SK-N-SH (cell line): ENCODE measurements at regions not wholly inside any gene's neighbourhood (a gene's known extent, or its start where the extent isn't known, plus 50 kb on each side); places are given as distances from the start of the nearest gene placed in this dataset.

Source experiments
- CTCF ChIA-PET: fragments of 300-600, 350-600 bp; formaldehyde crosslinking; extraction: SDS; loops from one replicate; lab custom pipeline; 2021; lab: Yijun Ruan, JAX
- POLR2A ChIA-PET: fragments of 350-600 bp; sonication (Branson Sonifier 250); formaldehyde crosslinking; extraction: SDS; loops from one replicate; lab custom pipeline; 2020; ENCODE audit warnings: antibody characterized with exemption, inconsistent platforms; lab: Yijun Ruan, JAX
- DNase-seq: peaks from one replicate; pipeline ENCODE4 v3.0.0; 2012
- H2AFZ ChIP-seq: fragments of 200-600 bp; sonication (generic); 2 replicates; pipeline ENCODE4 v1.8.1; 2016; ENCODE audit warnings: antibody characterized with exemption, mild to moderate bottlenecking, low read depth
- H3F3A ChIP-seq: fragments of 200-600 bp; sonication (generic); replicated peaks from 2 replicates; pipeline ENCODE3; 2016; ENCODE audit warnings: antibody characterized with exemption, mild to moderate bottlenecking; ENCODE audit not compliant: insufficient read depth
- H3K27ac ChIP-seq, 2 experiments: fragments of 200-500 bp in 1 of 2; fragments of 200-600 bp in 1 of 2; sonication (Bioruptor generic) in 1 of 2; sonication (generic), shearing (Covaris generic) in 1 of 2; 2 replicates each; pipeline versions ENCODE4 v1.5.1 to v1.6.1; 2014 to 2016; ENCODE audit warnings: low read depth in 2 of 2, inconsistent platforms in 1 of 2, low read length in 1 of 2, mild to moderate bottlenecking in 1 of 2, mixed read lengths in 1 of 2
- H3K27me3 ChIP-seq: fragments of 200-600 bp; sonication (generic), shearing (Covaris generic); 2 replicates; pipeline ENCODE4 v1.6.1; 2016; ENCODE audit warnings: mixed run types; ENCODE audit not compliant: insufficient read depth
- H3K36me3 ChIP-seq, 2 experiments: fragments of 200-500 bp in 1 of 2; fragments of 200-600 bp in 1 of 2; sonication (Bioruptor generic) in 1 of 2; sonication (generic) in 1 of 2; replicated peaks in 1 of 2; 2 replicates each; pipeline versions ENCODE3 to v1.5.1; 2014 to 2016; ENCODE audit warnings: low read length in 1 of 2, mild to moderate bottlenecking in 1 of 2; ENCODE audit not compliant: insufficient read depth in 2 of 2, control insufficient read depth in 1 of 2
- H3K4me1 ChIP-seq, 2 experiments: fragments of 200-500 bp in 1 of 2; fragments of 200-600 bp in 1 of 2; sonication (Bioruptor generic) in 1 of 2; sonication (generic), shearing (Covaris generic) in 1 of 2; 2 replicates each; pipeline versions ENCODE4 v1.5.1 to v1.6.1; 2014 to 2016; ENCODE audit warnings: low read depth in 1 of 2, low read length in 1 of 2, mixed run types in 1 of 2; ENCODE audit not compliant: insufficient read depth in 2 of 2, control insufficient read depth in 1 of 2
- H3K4me2 ChIP-seq: fragments of 200-600 bp; sonication (generic), shearing (Covaris generic); 2 replicates; pipeline ENCODE4 v1.6.1; 2017; ENCODE audit warnings: mixed run types
- H3K4me3 ChIP-seq, 2 experiments: fragments of 200-500 bp in 1 of 2; fragments of 200-600 bp in 1 of 2; sonication (Bioruptor generic) in 1 of 2; sonication (generic), shearing (Covaris generic) in 1 of 2; 2 replicates each; pipeline versions ENCODE4 v1.5.1 to v1.8.1; 2014 to 2016; ENCODE audit warnings: low read depth in 2 of 2, inconsistent platforms in 1 of 2, low read length in 1 of 2, mild to moderate bottlenecking in 1 of 2, mixed read lengths in 1 of 2, moderate library complexity in 1 of 2
- H3K79me2 ChIP-seq: fragments of 200-600 bp; sonication (generic); 2 replicates; pipeline ENCODE4 v1.8.1; 2017; ENCODE audit warnings: mild to moderate bottlenecking; ENCODE audit not compliant: insufficient read depth
- H3K9ac ChIP-seq: fragments of 200-600 bp; sonication (generic); 2 replicates; pipeline ENCODE4 v1.6.1; 2017; ENCODE audit warnings: mixed run types
- H3K9me2 ChIP-seq: fragments of 200-600 bp; sonication (generic); 2 replicates; pipeline ENCODE4 v1.6.1; 2017; ENCODE audit warnings: mixed run types
- H3K9me3 ChIP-seq: fragments of 200-600 bp; sonication (generic); 2 replicates; pipeline ENCODE4 v1.6.1; 2017; ENCODE audit warnings: mixed run types, mild to moderate bottlenecking, moderate library complexity
- H4K20me1 ChIP-seq: fragments of 200-600 bp; sonication (generic); 2 replicates; pipeline ENCODE4 v1.6.1; 2017; ENCODE audit warnings: mild to moderate bottlenecking, mixed run types; ENCODE audit not compliant: insufficient read depth
- EZH2phosphoT487 ChIP-seq: fragments of 200-600 bp; sonication (generic); IDR thresholded peaks from 2 replicates; pipeline ENCODE4 v1.6.1; 2017; ENCODE audit warnings: low read depth, mixed run types, mild to moderate bottlenecking, antibody characterized with exemption, moderate library complexity, borderline replicate concordance
- GATA2 ChIP-seq: sonication (generic); formaldehyde crosslinking; IDR thresholded peaks from 2 replicates; pipeline ENCODE4 v1.5.0; 2020; ENCODE audit warnings: mild to moderate bottlenecking, missing genetic modification reagents
- MEF2A ChIP-seq: IDR thresholded peaks from 2 replicates; pipeline ENCODE4 v1.4.0; 2012; ENCODE audit warnings: low read depth, borderline replicate concordance
- MXI1 ChIP-seq: IDR thresholded peaks from 2 replicates; pipeline ENCODE4 v1.6.1; 2012; ENCODE audit warnings: mild to moderate bottlenecking, low read depth, low read length, improper control_type of control experiment
- PBX3 ChIP-seq: IDR thresholded peaks from 2 replicates; pipeline ENCODE4; 2012
- POLR2AphosphoS5 ChIP-seq: IDR thresholded peaks from 2 replicates; pipeline ENCODE4 v1.6.1; 2012; ENCODE audit warnings: low read depth, low read length
- RAD21 ChIP-seq: IDR thresholded peaks from 2 replicates; pipeline ENCODE4 v1.6.1; 2012; ENCODE audit warnings: mild to moderate bottlenecking, low read length
- RCOR1 ChIP-seq: fragments of 150-350 bp; IDR thresholded peaks from 2 replicates; pipeline ENCODE4 v1.6.1; 2017; ENCODE audit warnings: antibody characterized with exemption, low read length
- REST ChIP-seq: IDR thresholded peaks from 2 replicates; pipeline ENCODE4 v1.6.1; 2012; ENCODE audit warnings: mild to moderate bottlenecking, low read depth, low read length, moderate library complexity
- RFX5 ChIP-seq: IDR thresholded peaks from 2 replicates; pipeline ENCODE4 v1.6.1; 2012; ENCODE audit warnings: mild to moderate bottlenecking, improper control_type of control experiment, low read length
- RXRA ChIP-seq: IDR thresholded peaks from 2 replicates; pipeline ENCODE4 v1.4.0; 2012; ENCODE audit warnings: low read depth, mild to moderate bottlenecking, borderline replicate concordance
- SIN3A ChIP-seq: IDR thresholded peaks from 2 replicates; pipeline ENCODE4 v1.6.1; 2012; ENCODE audit warnings: low read depth, mild to moderate bottlenecking, low read length, moderate library complexity, borderline replicate concordance
- TAF1 ChIP-seq: IDR thresholded peaks from 2 replicates; pipeline ENCODE4 v1.6.1; 2012; ENCODE audit warnings: low read depth, mild to moderate bottlenecking, low read length, moderate library complexity, borderline replicate concordance
- TCF12 ChIP-seq: IDR thresholded peaks from 2 replicates; pipeline ENCODE4 v1.4.0; 2012
- WGBS: methylation state at CpG from one replicate; pipeline ENCODE4 v1.1.6; 2017; ENCODE audit warnings: low lambda C conversion rate; 5-methylcytosine and 5-hydroxymethylcytosine counted together

GRCh38 chrX:124814106-124814505 lies 467.7 kb downstream of the SH2D1A start (continued):
- no peak for TF ChIP-seq REST
- TF ChIP-seq GATA2 (CRISPR knock-in tag), result no peak

- no peaks in the 10 kb centered on the region for H3K9me3 ChIP-seq
- H2AFZ ChIP-seq, result no peak overlapping the region
- H3K27me3 ChIP-seq, result no peaks in the 10 kb centered on the region
- no peaks in the 10 kb centered on the region for H3K9me2 ChIP-seq
- H3K4me2 ChIP-seq, result no peak overlapping the region
- no peaks in the 10 kb centered on the region for H4K20me1 ChIP-seq
- CTCF ChIA-PET, result no interaction called here
- H3K36me3 ChIP-seq, result no peaks in the 10 kb centered on the region
- POLR2A ChIA-PET, result no interaction called here
- no peaks in the 10 kb centered on the region for H3K4me1 ChIP-seq
- peaks cover 3% of the 10 kb centered on the region for H3F3A ChIP-seq
- DNase-seq, result no peak
- WGBS, result 36% methylated on average over 5 of the region's 5 CpGs
- H3K4me3 ChIP-seq, result no peak overlapping the region
- H3K79me2 ChIP-seq, result no peaks in the 10 kb centered on the region
- no peak overlapping the region for H3K27ac ChIP-seq
- H3K9ac ChIP-seq, result no peak overlapping the region
- TF ChIP-seq RAD21, result no peak
Observed at GRCh38 chrX:124818033-124818432, 471.7 kb downstream of the SH2D1A start.

GRCh38 chrX:124818764-124819163 lies 472.4 kb downstream of the SH2D1A start:
- Histone ChIP-seq H3K36me3 (no peaks in the 10 kb centered on the region), H3F3A (peaks cover 3% of the 10 kb centered on the region), H3K79me2 (no peaks in the 10 kb centered on the region), H4K20me1 (no peaks in the 10 kb centered on the region), H3K4me3 (no peak overlapping the region), H3K4me1 (no peaks in the 10 kb centered on the region), H3K9ac (no peak overlapping the region), H3K27me3 (no peaks in the 10 kb centered on the region), H3K9me2 (no peaks in the 10 kb centered on the region), H3K4me2 (no peak overlapping the region), H2AFZ (no peak overlapping the region), H3K9me3 (no peaks in the 10 kb centered on the region), H3K27ac (no peak overlapping the region)
- WGBS, result 23% methylated on average over 1 of the region's 1 CpG
- no peak for TF ChIP-seq TCF12
- TF ChIP-seq RFX5, result no peak
- TF ChIP-seq TAF1, result no peak
- no peak for TF ChIP-seq SIN3A
- no peak for TF ChIP-seq EZH2phosphoT487
- no peak for TF ChIP-seq RXRA
- no peak for TF ChIP-seq MXI1
- no peak for TF ChIP-seq MEF2A
- no peak for TF ChIP-seq RCOR1
- TF ChIP-seq POLR2AphosphoS5, result no peak
- no peak for TF ChIP-seq PBX3
- CTCF ChIA-PET, result no interaction called here
- no peak for DNase-seq
- POLR2A ChIA-PET, result no interaction called here
